EL (cell line): ENCODE measurements at regions not wholly inside any gene's neighbourhood (a gene's known extent, or its start where the extent isn't known, plus 50 kb on each side); places are given as distances from the start of the nearest gene placed in this dataset.
A peak's percentile ranks its signal among the peaks of the same experiment; 100 is the strongest.
"Not testable (repeated sequence)": the region's sequence is repeated elsewhere in the genome, so short reads cannot be mapped to it uniquely, and the experiment has no call there.

Experiments used
- DNase-seq: peaks from one replicate; pipeline ENCODE4 v3.0.0-alpha.2; 2016

DNA sequence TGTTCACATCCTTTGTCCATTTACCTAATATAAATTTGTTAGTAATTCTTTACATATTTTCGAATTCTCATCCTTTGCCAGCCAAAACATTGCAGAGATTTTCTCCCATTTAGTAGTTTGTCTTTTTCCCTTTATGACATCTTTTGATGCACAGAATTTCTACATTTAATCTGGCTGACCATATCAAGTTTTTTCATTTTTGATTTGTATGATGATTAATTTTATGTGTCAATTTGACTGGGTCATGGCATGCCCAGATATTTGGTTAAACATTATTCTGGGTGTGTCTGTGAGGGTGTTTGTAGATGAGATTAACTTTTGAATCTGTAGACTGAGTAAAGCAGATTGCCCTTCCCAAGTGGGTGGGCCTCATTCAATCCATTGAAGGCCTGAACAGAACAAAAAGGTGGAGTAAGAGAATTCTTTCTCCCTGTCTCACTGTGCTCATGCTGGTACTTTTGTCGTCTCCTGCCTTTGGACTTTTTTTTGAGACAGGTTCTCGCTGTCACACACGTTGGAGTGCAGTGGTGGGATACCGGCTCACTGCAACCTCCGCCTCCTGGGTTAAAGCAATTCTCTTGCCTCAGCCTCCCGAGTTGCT lies 72.1 kb upstream of the EPB41L1 start:
- DNase-seq = no peak

DNA sequence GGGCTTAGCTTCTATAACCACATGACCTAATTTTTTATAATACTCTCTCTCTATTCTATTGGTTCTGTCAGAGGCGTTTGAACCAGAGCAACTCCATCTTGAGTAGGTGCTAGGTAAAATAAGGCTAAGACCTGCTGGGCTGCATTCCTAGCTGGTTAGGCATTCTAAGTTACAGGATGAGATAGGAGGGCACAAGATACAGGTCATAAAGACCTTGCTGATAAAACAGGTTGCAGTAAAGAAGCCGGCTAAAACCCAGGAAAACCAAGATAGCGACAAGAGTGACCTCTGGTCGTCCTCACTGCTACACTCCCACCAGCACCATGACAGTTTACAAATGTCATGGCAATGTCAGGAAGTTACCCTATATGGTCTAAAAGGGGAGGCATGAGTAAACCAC lies 71.3 kb upstream of the EPB41L1 start:
- not testable (repeated sequence) for DNase-seq

DNA sequence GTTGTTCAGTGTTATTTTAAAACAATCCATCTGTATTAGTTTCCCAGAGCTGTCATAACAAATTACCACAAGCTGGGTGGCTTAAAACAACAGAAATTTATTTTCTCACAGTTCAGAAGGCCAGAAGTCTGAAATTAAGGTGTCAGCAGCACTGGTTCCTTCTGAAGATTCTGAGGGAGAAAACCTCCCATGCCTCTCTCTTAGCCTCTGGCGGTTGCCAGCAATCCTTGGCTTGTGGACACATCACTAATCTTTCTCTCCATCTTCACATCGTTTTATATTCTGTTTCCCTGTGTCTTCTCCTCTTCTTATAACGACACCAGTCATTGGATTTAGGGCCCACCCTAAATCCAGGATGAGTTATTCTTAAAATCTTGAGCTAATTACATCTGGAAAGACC lies 70.2 kb upstream of the EPB41L1 start:
- DNase-seq = no peak

DNA sequence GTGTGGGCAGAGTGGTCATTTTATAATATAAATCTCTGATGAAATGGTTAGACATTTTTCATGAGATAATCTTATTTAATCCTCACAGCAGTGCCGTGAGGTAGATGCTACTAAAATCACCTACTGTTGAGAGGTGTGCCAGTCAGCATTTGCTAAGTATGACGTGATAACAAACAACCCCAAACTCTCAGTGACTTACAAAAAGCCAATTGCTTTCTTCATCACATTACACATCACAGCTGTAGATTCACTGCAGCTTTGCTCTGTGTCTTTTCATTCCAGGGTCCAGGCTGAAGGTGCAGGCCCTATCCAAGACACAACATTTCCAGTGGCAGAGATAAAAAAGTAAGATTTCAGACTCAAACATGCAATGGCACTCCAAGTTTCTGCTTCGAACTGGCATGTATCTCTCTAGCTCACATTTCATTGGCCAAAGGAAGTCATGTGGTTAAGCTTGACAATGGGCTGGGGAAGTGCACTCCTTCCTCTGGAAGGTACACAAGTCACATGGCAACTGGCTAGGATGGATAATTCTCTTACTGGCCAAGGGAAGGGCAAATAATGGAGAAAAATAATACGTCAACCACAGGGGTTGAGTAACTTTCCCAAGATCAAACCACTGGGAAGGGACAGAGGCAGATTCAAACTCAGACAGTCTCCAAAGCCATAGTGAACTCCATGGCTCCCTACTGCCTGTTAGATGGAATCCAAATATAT lies 69.5 kb upstream of the EPB41L1 start:
- DNase-seq = no peak

DNA sequence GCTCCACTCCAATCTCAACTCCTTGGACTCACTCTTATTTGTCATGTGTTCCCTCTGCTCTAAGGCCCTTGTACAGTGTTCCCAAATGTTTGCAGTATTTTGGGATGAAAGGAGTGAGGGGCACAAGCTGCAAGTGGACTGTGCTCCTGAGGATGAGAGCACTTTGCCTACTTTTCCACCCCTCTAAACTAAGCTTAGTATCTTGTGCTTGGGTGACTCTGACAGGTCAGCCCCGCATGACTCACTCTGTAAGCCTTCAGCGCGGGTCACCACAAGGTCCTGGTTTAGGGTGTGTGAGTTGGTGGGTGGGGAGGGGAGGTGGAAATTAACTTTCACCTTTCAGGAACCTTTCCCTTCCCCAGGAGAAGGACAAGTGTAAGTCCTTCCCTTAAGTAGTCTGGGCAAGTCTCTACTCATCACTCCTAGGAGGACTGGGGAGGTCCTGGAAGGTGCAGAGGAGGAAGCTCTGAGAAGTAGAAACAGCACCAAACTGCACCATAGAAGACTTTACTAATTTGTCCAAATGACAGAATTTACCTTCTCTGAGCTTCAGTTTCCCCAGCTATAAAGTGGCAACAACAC lies 68.8 kb upstream of the EPB41L1 start:
- peak; percentile 80 for DNase-seq

DNA sequence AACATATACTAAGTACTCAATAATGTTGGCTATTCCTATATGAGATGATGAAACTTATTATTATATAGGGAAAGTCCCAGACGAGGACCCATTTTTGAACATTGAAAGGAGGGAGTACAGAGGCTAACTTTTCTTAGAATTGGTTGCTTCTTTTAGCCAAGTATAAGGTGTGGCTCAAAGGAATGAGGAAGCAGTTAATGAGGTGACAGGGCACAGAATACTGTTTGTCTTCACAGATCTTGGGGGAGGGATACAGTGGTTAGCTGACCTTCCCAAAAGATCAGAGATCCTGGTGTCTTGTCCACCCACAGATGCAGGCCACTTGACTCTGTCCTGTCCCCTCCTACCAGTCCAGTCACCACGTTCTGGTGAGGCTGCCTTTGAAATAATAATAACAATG lies 67.8 kb upstream of the EPB41L1 start:
- DNase-seq = no peak

DNA sequence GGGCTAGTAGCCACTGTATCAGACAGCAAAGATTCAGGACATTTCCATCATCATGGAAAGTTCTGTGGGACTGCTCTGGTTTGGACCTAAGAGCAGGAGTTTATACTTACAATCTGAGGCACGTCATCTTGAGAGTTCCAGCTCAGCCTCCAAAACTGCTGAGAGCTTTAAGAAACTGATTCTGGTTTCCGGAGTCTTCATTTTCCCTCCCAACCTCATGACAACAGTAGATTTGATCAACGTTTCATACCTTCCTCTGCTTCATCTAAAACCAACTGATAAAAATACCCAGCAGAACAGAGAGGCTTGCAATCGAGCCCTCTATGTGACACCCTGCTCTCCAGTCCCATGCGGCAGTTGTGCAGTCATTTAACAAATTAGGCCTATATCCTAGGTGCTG lies 64.3 kb upstream of the EPB41L1 start:
- no peak for DNase-seq

DNA sequence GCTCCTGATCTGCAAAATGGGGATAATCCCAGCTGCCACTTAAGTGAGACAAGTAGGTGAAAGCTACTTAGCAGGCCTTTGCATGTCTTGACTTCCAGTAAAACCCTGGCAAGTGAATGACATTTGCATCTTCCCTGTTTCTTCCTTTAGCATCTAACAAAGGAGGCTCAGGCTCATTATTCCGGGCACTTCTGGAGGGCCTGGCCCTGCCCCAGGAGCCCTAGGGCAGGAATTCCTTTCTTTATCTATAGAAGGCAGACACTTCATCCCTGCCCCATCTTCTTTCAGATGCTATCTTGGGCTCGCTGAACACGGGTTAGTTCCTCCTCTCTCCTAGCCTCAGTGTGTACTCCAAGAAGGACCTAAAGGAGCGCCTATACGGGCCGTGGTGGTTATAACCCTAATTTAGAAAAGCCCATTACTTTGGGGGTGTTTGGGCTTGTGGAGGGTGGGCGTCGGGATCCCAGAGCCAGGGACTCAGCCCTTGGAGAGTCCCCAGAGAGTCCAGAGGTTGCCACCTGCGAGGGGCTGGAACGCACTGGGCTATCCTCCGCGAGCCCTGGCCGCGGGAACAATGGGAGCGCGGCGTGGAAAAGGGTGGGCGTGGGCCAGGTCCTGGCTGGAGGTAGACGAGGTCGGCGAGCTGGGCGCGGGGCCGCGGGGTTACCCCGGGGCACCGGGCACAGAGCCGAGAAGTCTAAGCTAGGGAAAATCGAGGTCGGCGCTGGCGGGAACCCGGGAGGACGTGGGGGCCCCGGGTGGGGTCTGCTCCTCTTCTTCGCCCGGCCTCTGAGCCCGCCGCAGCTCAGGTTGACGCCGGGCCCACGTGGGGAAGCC lies 62.8 kb upstream of the EPB41L1 start:
- DNase-seq = peak; percentile 18

DNA sequence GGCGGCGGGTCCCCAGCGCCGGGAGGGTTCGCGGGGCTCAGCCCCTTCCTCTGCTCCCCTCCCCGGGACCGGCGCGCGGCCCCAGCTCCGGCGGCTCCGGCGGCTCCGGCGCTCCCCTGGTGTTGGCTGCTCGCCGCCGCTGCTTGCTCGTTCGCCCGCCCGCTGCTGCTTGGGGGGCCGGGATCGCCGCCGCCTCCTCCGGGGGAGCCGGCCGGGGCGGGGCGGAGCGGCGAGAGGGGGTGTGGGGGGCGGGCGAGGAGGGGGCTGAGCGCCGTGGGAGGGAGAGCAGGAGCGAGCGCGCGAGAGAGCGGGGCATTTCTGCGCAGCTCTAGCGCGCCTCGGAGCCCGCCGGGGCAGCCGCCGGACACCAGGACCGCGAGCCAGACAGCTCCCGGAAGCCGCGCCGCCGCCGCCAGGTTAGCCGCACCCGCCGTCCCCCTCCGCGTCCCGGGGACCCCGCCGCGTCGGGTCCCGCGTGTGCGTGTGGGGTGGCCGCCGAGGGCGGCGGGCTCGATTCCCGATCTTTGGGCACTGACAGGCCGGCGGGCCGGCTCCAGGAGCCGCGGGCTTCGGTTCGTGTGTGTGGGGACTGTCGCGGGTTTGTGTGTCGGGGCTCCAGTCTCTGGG lies 62.0 kb upstream of the EPB41L1 start:
- DNase-seq = peak; percentile 31

DNA sequence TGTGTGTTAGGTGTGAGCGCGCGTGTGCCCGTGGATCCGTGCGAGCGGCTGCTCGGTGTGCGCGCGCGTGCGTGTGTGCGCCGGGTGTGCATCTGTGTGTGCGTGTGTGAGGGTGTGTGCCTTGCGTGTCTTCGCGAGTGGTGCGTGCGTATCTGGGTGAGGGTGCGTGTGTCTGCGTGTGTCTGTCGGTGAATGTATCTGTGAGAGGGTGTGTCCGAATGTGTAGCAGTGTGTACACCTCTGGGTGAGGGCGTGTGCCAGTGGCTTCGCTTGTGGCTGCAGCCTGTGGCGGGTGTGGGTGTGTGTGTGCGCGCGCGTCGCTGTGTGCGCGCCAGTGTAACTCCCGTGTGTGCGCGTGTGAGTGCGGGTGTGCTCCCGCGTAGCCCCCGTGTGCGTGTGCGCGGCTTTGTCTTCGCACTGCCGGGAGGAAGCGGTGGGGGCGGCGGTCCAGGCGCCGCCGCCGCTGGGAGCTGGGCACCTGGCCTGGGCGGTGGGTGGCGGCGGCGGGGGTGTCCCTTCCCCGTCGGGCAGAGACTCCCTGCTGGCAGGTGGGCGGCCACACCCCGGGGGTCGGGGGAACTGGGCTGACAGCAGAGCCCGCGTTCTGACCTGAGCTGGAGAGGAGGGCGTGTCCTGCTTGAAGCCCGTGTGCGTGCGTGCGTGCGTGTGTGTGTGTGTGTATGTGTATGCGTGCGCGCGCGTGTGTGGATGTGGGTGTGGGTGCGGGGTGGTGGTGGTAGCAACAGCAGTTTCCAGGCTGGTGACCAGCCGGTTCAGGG lies 61.3 kb upstream of the EPB41L1 start:
- peak; percentile 39 for DNase-seq

DNA sequence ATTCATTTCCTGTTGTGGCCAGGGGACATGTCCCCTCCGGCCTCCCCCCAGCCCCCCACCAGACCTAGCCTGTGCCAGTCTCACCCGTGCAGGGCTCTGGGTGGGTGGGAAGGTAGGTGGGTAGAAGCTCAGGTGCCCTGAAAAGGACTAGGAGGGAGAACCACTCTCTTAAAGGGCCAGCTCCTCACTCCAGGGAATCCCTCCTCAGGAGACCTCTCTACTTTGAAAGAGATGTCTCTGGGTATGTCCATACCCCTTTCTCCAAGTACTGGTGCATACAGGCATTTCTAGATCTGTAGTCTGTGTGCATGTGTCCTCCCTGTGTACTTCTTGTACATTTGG lies 60.8 kb upstream of the EPB41L1 start:
- no peak for DNase-seq

DNA sequence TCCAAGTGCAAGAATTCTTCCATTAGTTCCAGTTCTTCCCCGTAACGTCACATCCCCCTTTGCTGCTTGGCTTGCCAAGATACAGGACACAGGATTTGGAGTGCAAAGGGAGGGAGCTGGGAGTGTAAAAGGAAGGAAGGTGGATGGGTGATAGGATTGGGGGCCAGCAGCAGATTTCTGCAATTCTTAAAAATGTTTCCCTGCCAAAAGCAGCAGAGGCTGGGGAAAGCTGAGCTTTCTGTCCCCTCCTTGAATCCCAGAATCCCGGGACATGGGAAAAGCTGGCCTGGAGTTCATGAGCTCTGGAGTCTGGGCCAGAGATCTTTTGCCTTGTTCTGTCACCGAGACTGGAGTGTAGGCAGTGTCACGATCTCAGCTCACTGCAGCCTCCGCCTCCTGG lies 60.0 kb upstream of the EPB41L1 start:
- DNase-seq = no peak

DNA sequence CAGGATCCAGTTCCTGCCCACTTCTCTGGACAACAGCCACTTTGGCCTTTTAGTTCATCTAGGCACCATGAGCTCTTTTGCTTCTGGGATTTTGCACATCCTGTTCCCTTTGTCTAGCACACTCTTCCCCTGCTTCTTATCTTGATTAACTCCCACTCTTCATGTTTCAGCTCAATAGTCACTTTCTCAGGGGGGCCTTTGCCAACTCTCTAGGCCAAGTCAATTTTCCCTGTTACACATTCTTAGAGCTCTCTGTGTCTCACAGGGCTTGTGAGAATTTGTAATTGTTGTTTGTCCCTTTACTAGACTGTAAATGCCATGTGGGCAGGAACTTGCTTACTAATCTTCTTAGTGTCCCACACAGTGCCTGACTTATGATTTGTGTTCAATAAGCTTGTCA lies 58.1 kb upstream of the EPB41L1 start:
- DNase-seq = no peak

DNA sequence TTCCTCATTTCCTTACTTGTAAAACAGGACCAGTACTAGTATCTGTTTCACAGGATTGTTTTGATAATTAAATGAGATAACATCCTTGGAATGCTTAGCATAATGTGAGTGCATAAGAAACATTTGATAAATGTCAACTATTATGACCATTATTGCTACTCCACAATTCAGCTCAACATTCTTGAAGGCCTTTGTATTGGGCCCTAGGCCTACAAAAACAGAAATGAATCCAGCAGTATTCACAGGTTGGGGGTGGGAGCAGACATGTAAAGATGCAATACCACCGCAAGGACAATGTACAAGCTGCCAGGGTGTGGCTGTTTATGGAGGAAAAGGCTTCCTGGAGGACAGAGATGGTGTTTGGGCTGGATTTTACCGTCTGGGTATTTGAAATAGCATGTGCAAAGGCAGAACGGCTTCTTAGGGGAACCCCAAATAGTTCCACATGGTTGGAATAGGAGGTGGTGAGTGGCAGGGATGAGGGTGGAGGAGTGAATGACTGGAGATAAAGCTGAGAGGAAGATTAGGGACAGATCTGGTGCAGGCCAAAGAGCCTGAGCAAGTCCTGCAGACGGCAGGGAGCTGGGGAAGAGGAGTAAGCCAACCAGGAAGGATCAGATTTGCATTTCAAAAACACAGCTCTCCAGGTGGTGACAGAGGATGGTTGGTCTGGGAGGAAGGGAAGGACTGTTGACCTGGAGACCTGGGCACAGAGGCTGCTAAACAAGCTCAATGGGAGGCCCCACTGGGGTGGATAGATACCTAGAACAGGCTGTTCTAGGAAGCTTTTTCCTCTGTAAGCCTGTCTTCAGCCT lies 57.0 kb upstream of the EPB41L1 start:
- DNase-seq = peak; percentile 75

DNA sequence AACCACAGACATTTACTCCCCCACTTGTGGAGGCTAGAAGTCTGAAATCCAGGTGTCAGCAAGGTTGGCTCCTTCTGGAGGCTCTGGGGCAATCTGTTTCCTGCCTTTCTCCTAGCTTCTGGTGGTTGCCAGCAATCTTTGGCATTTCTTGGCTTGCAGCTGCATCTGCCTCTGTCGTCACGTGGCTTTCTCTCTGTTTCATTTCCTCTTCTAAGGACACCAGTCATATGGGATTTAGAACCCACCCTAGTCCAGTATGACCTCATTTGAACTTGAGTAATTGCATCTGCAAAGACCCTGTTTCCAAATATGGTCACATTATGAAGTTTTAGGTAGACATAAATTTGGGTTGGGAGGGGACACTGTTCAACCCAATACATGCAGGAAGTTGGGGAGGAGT lies 56.2 kb upstream of the EPB41L1 start:
- DNase-seq = peak; percentile 73

DNA sequence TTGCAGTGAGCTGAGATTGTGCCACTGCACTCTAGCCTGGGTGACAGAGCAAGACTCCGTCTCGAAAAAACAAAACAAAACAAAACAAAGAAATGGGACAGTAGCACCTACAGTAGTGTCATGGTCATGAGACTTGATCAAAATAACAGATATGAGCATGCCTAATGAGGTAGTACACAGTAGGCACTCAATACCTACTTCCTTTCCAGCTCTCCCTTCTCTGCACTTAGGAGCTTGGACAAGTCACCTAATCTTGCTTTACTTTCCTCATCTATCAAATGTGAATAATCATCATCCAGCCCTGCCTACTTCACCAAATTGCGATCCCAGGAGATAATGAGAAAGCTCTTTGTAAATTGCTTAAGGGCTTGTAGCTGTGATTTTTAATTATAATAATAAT lies 55.4 kb upstream of the EPB41L1 start:
- DNase-seq = no peak

DNA sequence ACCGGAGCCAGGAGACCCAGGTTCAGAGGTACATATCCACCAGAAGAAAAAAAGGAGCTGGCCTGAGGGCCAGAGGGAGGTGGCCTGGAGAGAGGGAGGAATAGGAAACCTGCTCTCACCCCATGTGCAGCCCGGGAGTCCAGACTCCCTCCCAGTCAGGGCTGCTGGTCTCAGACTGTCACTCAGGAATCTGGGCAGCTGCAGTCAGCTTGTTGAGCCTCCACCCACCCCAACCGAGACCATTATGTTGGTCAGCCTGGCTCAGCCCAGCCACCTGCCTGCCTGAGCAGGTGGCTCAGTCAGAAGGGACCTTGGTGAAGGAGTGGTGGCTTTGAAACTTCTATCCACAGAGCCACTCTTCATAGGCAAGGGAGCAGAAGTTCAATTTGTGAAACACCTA lies 53.3 kb upstream of the EPB41L1 start:
- DNase-seq = no peak

DNA sequence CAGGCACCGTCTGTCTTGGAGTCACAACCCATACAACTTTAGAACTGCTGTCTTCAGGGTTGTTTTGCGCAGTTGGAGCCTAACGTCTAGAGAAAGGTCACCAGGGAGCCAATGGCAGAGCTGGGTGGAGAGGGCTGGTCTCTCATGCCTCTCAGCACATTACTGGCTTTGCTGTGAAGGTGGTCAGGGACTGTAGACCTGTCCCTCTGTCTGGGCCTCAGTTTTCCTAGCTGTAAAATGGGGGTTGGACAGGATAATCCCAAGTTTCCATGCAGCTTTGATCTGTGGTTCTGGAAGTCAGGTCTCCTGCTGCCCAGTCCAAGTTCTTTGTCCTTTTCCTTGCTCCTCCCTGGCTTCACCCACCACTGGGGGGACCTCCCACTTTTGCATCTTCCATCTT lies 52.2 kb upstream of the EPB41L1 start:
- no peak for DNase-seq

DNA sequence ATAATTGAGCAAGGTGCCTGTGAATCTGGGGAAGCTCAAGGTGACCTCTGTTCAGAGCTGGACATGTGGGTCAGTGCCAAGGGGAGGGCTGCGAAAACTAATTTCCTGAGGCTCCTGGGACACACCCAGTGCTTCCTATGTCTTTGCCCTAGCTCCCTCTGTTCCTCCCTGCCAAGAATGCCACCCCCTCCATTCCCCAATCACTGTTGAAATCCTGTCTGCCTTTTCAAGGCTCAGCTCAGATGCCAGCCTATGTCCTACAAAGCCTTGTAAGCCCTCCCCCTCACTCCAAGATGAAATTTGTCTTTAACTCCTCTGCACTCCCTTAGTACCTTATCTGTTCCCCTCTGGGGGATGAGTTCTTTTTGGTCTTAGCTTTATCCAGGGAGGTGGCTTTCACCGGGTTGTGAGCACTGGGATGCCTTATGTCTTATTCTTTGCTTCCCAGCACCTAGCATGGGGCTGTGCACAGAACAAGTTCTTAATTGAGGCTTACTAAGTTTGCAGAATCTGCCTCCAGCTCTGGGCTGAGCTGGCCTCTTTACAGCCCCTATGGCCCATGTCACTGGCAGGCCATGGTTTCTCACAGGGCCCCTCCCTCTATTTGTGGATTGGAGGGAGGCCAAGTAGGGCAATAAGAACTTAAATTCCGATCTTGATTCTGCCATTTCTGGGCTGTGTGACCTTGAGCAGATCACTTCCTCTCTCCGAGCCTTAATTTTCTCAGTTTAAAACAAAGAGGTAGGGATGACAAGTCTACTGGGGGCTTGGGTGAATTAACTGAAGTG lies 51.5 kb upstream of the EPB41L1 start:
- DNase-seq = no peak

DNA sequence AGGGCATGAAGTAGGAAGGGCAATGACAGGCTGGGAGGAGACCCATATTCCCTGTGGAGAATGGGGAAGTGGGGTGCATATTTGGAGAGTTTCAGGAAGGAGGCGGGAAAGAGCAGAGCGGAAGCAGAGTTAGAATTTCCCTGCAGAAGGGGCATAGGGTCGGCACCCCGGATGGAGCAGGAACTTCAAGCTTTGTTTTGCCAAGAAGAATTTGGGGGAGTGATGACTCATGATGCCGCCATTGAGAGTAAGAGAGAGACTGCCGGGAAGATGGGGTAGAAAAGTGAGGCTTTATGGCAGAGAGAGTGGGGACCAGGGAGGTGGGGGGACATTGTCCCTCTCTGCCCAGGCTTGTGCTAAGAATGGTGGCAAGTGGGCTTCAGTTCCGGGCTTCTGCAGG lies 50.3 kb upstream of the EPB41L1 start:
- no peak for DNase-seq
